AG04450 (cell line): ENCODE measurements at regions not wholly inside any gene's neighbourhood (a gene's known extent, or its start where the extent isn't known, plus 50 kb on each side); places are given as distances from the start of the nearest gene placed in this dataset.
A peak's percentile ranks its signal among the peaks of the same experiment; 100 is the strongest.

Source experiments
- CTCF ChIA-PET: fragments of 300-600, 350-600 bp; formaldehyde crosslinking; extraction: SDS; loops from one replicate; lab custom pipeline; 2022; ENCODE audit warnings: antibody characterized with exemption, inconsistent platforms; lab: Charles Lee
- POLR2A ChIA-PET: fragments of 350-600 bp; formaldehyde crosslinking; extraction: SDS; loops from one replicate; lab custom pipeline; 2021; ENCODE audit warnings: antibody characterized with exemption, inconsistent platforms; lab: Yijun Ruan, JAX
- DNase-seq: peaks from one replicate; pipeline ENCODE4 v3.0.0-alpha.2; 2011; ENCODE audit warnings: low read depth, low spot score
- H3K27ac ChIP-seq: one replicate; pipeline ENCODE4 v1.5.1; 2012; ENCODE audit warnings: low read depth, low read length, control low read depth
- H3K27me3 ChIP-seq: one replicate; pipeline ENCODE4 v1.6.0; 2012; ENCODE audit warnings: low read length; ENCODE audit not compliant: control insufficient read depth, insufficient read depth
- H3K4me3 ChIP-seq: 2 replicates; pipeline ENCODE4 v1.5.1; 2011; ENCODE audit warnings: mild to moderate bottlenecking, low read depth, low read length, control low read depth
- H3K9me3 ChIP-seq: 2 replicates; pipeline ENCODE4 v1.5.1; 2012; ENCODE audit warnings: low read length; ENCODE audit not compliant: control insufficient read depth, insufficient read depth
- TF ChIP-seq, protein P1 (sequence below): IDR thresholded peaks from 2 replicates; pipeline ENCODE4 v1.5.1; 2011; ENCODE audit warnings: low read depth, low read length, control low read depth, inconsistent platforms

- POLR2A ChIA-PET: no interaction called here
- no peak overlapping the region for H3K4me3 ChIP-seq
- TF ChIP-seq, protein P1, sequence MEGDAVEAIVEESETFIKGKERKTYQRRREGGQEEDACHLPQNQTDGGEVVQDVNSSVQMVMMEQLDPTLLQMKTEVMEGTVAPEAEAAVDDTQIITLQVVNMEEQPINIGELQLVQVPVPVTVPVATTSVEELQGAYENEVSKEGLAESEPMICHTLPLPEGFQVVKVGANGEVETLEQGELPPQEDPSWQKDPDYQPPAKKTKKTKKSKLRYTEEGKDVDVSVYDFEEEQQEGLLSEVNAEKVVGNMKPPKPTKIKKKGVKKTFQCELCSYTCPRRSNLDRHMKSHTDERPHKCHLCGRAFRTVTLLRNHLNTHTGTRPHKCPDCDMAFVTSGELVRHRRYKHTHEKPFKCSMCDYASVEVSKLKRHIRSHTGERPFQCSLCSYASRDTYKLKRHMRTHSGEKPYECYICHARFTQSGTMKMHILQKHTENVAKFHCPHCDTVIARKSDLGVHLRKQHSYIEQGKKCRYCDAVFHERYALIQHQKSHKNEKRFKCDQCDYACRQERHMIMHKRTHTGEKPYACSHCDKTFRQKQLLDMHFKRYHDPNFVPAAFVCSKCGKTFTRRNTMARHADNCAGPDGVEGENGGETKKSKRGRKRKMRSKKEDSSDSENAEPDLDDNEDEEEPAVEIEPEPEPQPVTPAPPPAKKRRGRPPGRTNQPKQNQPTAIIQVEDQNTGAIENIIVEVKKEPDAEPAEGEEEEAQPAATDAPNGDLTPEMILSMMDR: no peak
- no peaks in the 10 kb centered on the region; the same call in 1 of the 2 replicates for H3K9me3 ChIP-seq
- no peak overlapping the region for H3K27ac ChIP-seq
- no peaks in the 10 kb centered on the region for H3K27me3 ChIP-seq
- CTCF ChIA-PET: no interaction called here
- DNase-seq: no peak
Observed at GRCh38 chr1:232386721-232387510, 243.0 kb downstream of the SIPA1L2 start.

DNA sequence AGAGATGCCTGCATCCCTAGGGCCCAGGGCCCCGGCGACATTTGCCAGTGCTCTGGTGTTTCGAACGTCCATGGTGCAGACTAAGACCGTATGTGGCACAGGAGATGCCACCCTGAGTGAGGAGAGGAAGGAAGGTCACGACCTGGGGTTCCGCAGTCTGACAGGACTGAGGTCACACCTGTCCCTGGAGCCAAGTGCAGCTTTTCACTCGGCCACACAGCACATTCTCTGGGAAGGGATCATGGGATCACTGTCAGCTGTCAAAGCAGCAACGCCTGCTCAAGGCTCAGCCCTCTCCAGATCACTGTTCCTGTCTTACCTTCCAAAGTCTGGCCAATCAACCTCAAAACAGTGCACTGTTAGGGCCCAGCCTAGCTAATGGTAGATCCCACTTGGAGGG is 243.6 kb downstream of the SIPA1L2 start:
- ChIA-PET CTCF (no interaction called here), POLR2A (interaction anchor here (0.7 kb wide), 1 partner anchor 403 kb away, joined by 8 read pairs; no protein-coding TSS in a partner anchor)
- H3K9me3 ChIP-seq: no peaks in the 10 kb centered on the region; the same call in 1 of the 2 replicates
- no peak overlapping the region for H3K4me3 ChIP-seq
- no peaks in the 10 kb centered on the region for H3K27me3 ChIP-seq
- TF ChIP-seq, protein P1: no peak
- DNase-seq: no peak
- no peak overlapping the region for H3K27ac ChIP-seq

GRCh38 chr1:232385221-232385620 is 244.7 kb downstream of the SIPA1L2 start:
- no peak overlapping the region for H3K27ac ChIP-seq
- ChIA-PET CTCF (no interaction called here), POLR2A (no interaction called here)
- no peaks in the 10 kb centered on the region; the same call in 1 of the 2 replicates for H3K9me3 ChIP-seq
- no peak overlapping the region for H3K4me3 ChIP-seq
- TF ChIP-seq, protein P1: no peak
- H3K27me3 ChIP-seq: no peaks in the 10 kb centered on the region
- DNase-seq: peak; percentile 65

GRCh38 chr1:232384171-232384883 is 245.6 kb downstream of the SIPA1L2 start:
- POLR2A ChIA-PET: no interaction called here
- no peak for DNase-seq
- TF ChIP-seq, protein P1: no peak
- CTCF ChIA-PET: no interaction called here
- no peak overlapping the region for H3K27ac ChIP-seq
- H3K4me3 ChIP-seq: no peak overlapping the region
- no peaks in the 10 kb centered on the region for H3K27me3 ChIP-seq
- no peaks in the 10 kb centered on the region; the same call in 1 of the 2 replicates for H3K9me3 ChIP-seq
